HK-2 (cell line): ENCODE measurements at regions not wholly inside any gene's neighbourhood (a gene's known extent, or its start where the extent isn't known, plus 50 kb on each side); places are given as distances from the start of the nearest gene placed in this dataset.

ENCODE experiments used
- DNase-seq: peaks from one replicate; pipeline ENCODE4 v3.0.0-alpha.2; 2018; ENCODE audit not compliant: unreplicated experiment

GRCh38 chr2:128774320-128775216 lies 455.9 kb upstream of the HS6ST1 start:
- no peak for DNase-seq

GRCh38 chr2:128775217-128775913 lies 456.7 kb upstream of the HS6ST1 start:
- no peak for DNase-seq

GRCh38 chr2:128775914-128776285 lies 457.2 kb upstream of the HS6ST1 start:
- no peak for DNase-seq

- no peak for DNase-seq
Measured at GRCh38 chr2:128776461-128777195, 458.0 kb upstream of the HS6ST1 start.

GRCh38 chr2:128777196-128778035 lies 458.7 kb upstream of the HS6ST1 start:
- no peak for DNase-seq

- no peak for DNase-seq
Measured at GRCh38 chr2:128778843-128779242, 460.2 kb upstream of the HS6ST1 start.

- no peak for DNase-seq
Measured at GRCh38 chr2:128779301-128780095, 460.8 kb upstream of the HS6ST1 start.

- DNase-seq, result no peak
Measured at GRCh38 chr2:128780434-128781080, 461.9 kb upstream of the HS6ST1 start.

- DNase-seq, result no peak
Measured at GRCh38 chr2:128781166-128781565, 462.5 kb upstream of the HS6ST1 start.

GRCh38 chr2:128781585-128782385 lies 463.1 kb upstream of the HS6ST1 start:
- no peak for DNase-seq

- DNase-seq, result no peak
Measured at GRCh38 chr2:128782411-128783192, 463.9 kb upstream of the HS6ST1 start.

- no peak for DNase-seq
Measured at GRCh38 chr2:128783193-128783671, 464.6 kb upstream of the HS6ST1 start.

- DNase-seq, result no peak
Measured at GRCh38 chr2:128783896-128784295, 465.2 kb upstream of the HS6ST1 start.

GRCh38 chr2:128784626-128785306 lies 466.1 kb upstream of the HS6ST1 start:
- DNase-seq, result no peak

- DNase-seq, result no peak
Measured at GRCh38 chr2:128786316-128786715, 467.6 kb upstream of the HS6ST1 start.

- no peak for DNase-seq
Measured at GRCh38 chr2:128786741-128787478, 468.2 kb upstream of the HS6ST1 start.

- no peak for DNase-seq
Measured at GRCh38 chr2:128787616-128788015, 468.9 kb upstream of the HS6ST1 start.
